Non-pigmented ciliary epithelial cell (primary cell): ENCODE measurements at regions not wholly inside any gene's neighbourhood (a gene's known extent, or its start where the extent isn't known, plus 50 kb on each side); places are given as distances from the start of the nearest gene placed in this dataset.

Experiments used
- DNase-seq: peaks from one replicate; pipeline ENCODE4 v3.0.0-alpha.2; 2010; ENCODE audit warnings: low read depth

GRCh38 chr4:11908712-11909111, 480.0 kb upstream of the HS3ST1 start:
- DNase-seq = no peak

- DNase-seq = no peak
Observed at GRCh38 chr4:11908205-11908604, 479.5 kb upstream of the HS3ST1 start.

- no peak for DNase-seq
Observed at GRCh38 chr4:11904846-11905739, 476.4 kb upstream of the HS3ST1 start.

GRCh38 chr4:11904117-11904535, 475.4 kb upstream of the HS3ST1 start:
- no peak for DNase-seq

GRCh38 chr4:11901089-11901488, 472.4 kb upstream of the HS3ST1 start:
- no peak for DNase-seq

GRCh38 chr4:11900359-11900758, 471.7 kb upstream of the HS3ST1 start:
- DNase-seq = no peak

GRCh38 chr4:11898796-11899195, 470.1 kb upstream of the HS3ST1 start:
- DNase-seq = no peak

- DNase-seq = no peak
Observed at GRCh38 chr4:11895766-11896165, 467.1 kb upstream of the HS3ST1 start.

GRCh38 chr4:11894977-11895376, 466.3 kb upstream of the HS3ST1 start:
- DNase-seq = no peak

- DNase-seq = no peak
Observed at GRCh38 chr4:11894221-11894620, 465.5 kb upstream of the HS3ST1 start.

GRCh38 chr4:11889099-11889498, 460.4 kb upstream of the HS3ST1 start:
- no peak for DNase-seq

- no peak for DNase-seq
Observed at GRCh38 chr4:11881947-11882346, 453.3 kb upstream of the HS3ST1 start.

- no peak for DNase-seq
Observed at GRCh38 chr4:11881364-11881763, 452.7 kb upstream of the HS3ST1 start.

- DNase-seq = no peak
Observed at GRCh38 chr4:11878241-11878640, 449.5 kb upstream of the HS3ST1 start.

GRCh38 chr4:11876104-11876503, 447.4 kb upstream of the HS3ST1 start:
- no peak for DNase-seq

GRCh38 chr4:11869191-11869870, 440.6 kb upstream of the HS3ST1 start:
- no peak for DNase-seq

GRCh38 chr4:11866391-11866790, 437.7 kb upstream of the HS3ST1 start:
- no peak for DNase-seq

GRCh38 chr4:11860996-11861395, 432.3 kb upstream of the HS3ST1 start:
- DNase-seq = no peak

- no peak for DNase-seq
Observed at GRCh38 chr4:11857881-11858280, 429.2 kb upstream of the HS3ST1 start.

- DNase-seq = no peak
Observed at GRCh38 chr4:11847167-11847566, 418.5 kb upstream of the HS3ST1 start.

- no peak for DNase-seq
Observed at GRCh38 chr4:11843927-11844326, 415.2 kb upstream of the HS3ST1 start.

GRCh38 chr4:11843340-11843739, 414.6 kb upstream of the HS3ST1 start:
- DNase-seq = no peak

GRCh38 chr4:11842620-11843263, 414.0 kb upstream of the HS3ST1 start:
- DNase-seq = no peak
